GM12891 (cell line): ENCODE measurements at regions not wholly inside any gene's neighbourhood (a gene's known extent, or its start where the extent isn't known, plus 50 kb on each side); places are given as distances from the start of the nearest gene placed in this dataset.

Experiments
- POLR2A ChIP-seq: IDR thresholded peaks from 2 replicates; pipeline ENCODE4 v1.6.1; 2011; ENCODE audit warnings: low read depth, low read length, control low read depth
- POLR2AphosphoS5 ChIP-seq: IDR thresholded peaks from 2 replicates; pipeline ENCODE4 v1.6.1; 2011; ENCODE audit warnings: low read depth, low read length, control low read depth
- POU2F2 ChIP-seq: IDR thresholded peaks from 2 replicates; pipeline ENCODE4 v1.6.1; 2011; ENCODE audit warnings: low read depth, mild to moderate bottlenecking, control low read depth, low read length, moderate library complexity
- SPI1 ChIP-seq: IDR thresholded peaks from 2 replicates; pipeline ENCODE4 v1.6.1; 2011; ENCODE audit warnings: low read depth, low read length, control low read depth
- TAF1 ChIP-seq: IDR thresholded peaks from 2 replicates; pipeline ENCODE4 v1.6.1; 2011; ENCODE audit warnings: low read depth, low read length, control low read depth

DNA sequence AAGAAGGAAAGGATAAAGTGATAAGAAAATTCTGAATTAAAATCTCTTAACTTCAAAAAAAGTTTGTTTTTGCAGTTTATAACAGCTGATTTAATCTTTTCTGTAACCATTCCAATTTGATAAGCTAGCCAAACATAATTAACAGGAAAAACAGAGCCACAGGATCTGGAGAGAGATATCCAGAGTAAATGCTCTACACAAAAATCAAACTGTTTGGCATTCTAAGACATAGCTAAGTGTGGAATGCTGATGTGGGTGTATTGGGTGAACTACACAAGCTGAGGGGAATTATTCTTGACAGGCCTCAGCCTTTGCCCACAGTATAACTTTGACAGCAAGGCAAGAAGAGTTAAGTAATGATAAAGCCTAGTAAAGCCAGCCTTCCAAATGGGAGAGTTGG is 184.8 kb downstream of the GABRG1 start:
- TF ChIP-seq POLR2A (no peak), TAF1 (no peak), POLR2AphosphoS5 (no peak), SPI1 (no peak), POU2F2 (no peak)
